Right atrium auricular region (tissue), 2 donors: ENCODE measurements at regions not wholly inside any gene's neighbourhood (a gene's known extent, or its start where the extent isn't known, plus 50 kb on each side); places are given as distances from the start of the nearest gene placed in this dataset.
A peak's percentile ranks its signal among the peaks of the same experiment; 100 is the strongest.

Experiments used
- DNase-seq: peaks from one replicate; pipeline ENCODE4 v3.0.0-alpha.2; 2019; ENCODE audit warnings: low spot score
- H3K27ac ChIP-seq, 2 donors: fragments of 200-600 bp; sonication (generic); 1 replicate in 1 of 2; 2 replicates in 1 of 2; pipeline ENCODE4 v1.5.1; 2016 to 2019
- H3K27me3 ChIP-seq, 2 donors: fragments of 200-600 bp; sonication (generic); one replicate each; pipeline versions ENCODE4 v1.5.1 to v1.6.0; 2017 to 2019
- H3K36me3 ChIP-seq: fragments of 200-600 bp; sonication (generic); one replicate; pipeline ENCODE4 v1.5.1; 2016
- H3K4me1 ChIP-seq, 2 donors: fragments of 200-600 bp; sonication (generic); one replicate each; pipeline versions ENCODE4 v1.5.1 to v1.6.0; 2017 to 2019
- H3K4me3 ChIP-seq, 2 donors: fragments of 200-600 bp; sonication (generic); 1 replicate in 1 of 2; 2 replicates in 1 of 2; pipeline ENCODE4 v1.5.1; 2017 to 2019; ENCODE audit warnings: mild to moderate bottlenecking in 1 of 2, moderate library complexity in 1 of 2
- H3K9me3 ChIP-seq, 2 donors: fragments of 200-600 bp; sonication (generic); one replicate each; pipeline ENCODE4 v1.5.1; 2019
- TF ChIP-seq, protein P1 (sequence below), 2 donors: fragments of 200-600 bp; sonication (generic); IDR thresholded peaks; one replicate each; pipeline ENCODE4 v1.5.1; 2019; ENCODE audit warnings: antibody characterized with exemption in 2 of 2

DNA sequence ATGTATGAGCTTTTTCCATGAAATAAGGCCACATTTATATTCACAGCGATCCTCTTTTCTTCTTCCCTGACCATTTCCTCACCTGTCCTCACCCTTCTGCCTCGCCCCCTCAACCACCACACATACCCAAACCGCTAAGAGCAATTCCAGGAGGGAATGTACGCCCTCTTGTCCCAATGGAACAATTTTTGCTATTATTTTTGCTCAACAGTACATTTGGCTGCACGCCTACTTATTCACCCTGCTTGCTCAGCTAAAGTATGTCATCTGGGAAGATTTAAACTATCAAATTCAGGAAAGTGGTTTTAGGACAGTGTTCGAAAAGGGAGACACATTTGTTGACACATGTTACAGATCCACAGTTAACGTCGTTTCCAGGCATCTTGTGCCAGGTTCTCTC, 252.7 kb downstream of the NEBL start:
- TF ChIP-seq, protein P1, sequence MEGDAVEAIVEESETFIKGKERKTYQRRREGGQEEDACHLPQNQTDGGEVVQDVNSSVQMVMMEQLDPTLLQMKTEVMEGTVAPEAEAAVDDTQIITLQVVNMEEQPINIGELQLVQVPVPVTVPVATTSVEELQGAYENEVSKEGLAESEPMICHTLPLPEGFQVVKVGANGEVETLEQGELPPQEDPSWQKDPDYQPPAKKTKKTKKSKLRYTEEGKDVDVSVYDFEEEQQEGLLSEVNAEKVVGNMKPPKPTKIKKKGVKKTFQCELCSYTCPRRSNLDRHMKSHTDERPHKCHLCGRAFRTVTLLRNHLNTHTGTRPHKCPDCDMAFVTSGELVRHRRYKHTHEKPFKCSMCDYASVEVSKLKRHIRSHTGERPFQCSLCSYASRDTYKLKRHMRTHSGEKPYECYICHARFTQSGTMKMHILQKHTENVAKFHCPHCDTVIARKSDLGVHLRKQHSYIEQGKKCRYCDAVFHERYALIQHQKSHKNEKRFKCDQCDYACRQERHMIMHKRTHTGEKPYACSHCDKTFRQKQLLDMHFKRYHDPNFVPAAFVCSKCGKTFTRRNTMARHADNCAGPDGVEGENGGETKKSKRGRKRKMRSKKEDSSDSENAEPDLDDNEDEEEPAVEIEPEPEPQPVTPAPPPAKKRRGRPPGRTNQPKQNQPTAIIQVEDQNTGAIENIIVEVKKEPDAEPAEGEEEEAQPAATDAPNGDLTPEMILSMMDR (IDR thresholded peaks at IDR 0.05), result no peak
- H3K4me3 ChIP-seq, result no peak overlapping the region
- H3K27ac ChIP-seq, result no peak overlapping the region
- H3K9me3 ChIP-seq, result no peaks in the 10 kb centered on the region
- H3K36me3 ChIP-seq, result no peaks in the 10 kb centered on the region
- H3K4me1 ChIP-seq, result peaks cover 0 to 13% of the 10 kb centered on the region in 2 donors
- DNase-seq, result no peak
- H3K27me3 ChIP-seq, result no peaks in the 10 kb centered on the region

DNA sequence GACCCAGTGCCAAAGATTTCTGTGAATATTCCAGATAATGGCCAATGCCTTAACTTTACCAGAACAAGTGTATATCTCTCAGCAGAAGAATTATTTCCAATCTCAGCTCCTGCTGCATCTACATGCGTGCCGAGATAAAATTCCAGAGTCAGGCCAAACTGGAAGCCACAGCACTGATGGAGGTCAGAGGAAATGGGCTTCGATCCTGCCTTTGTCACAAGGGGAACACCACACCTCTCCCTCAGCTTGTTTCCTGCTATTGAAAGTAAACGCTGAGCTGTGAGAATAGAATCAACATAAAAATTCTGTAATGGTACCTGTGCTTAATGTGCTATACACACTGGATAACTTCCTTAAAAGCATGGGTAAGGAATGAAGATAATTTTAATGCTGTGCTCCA, 255.5 kb downstream of the NEBL start:
- Histone ChIP-seq H3K4me1 (peaks cover 0 to 13% of the 10 kb centered on the region in 2 donors), H3K9me3 (no peaks in the 10 kb centered on the region), H3K27ac (peak overlapping the region in 1 of 2 donors; percentile 36), H3K4me3 (no peak overlapping the region), H3K36me3 (no peaks in the 10 kb centered on the region), H3K27me3 (no peaks in the 10 kb centered on the region)
- DNase-seq, result no peak
- TF ChIP-seq, protein P1 (IDR thresholded peaks at IDR 0.05), result no peak

DNA sequence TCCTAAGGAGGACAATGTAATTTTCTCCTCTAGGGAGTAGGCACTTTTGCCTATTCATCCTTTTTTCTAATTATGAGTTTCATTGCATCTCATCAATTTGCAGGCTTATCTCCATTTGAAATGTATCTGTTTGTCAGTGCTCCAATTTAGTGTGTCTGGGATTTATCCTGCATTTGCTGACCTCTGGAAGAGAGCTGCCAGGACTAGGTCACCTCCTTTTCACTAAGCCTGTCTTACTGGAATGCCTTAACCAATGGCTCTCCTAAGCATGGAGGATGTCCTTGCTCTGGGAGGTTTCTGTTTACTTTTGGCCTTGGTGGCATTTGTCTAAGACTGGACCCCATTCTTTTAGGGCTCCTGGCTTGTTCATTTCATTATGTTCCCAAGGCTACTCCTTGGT, 261.5 kb downstream of the NEBL start:
- no peaks in the 10 kb centered on the region for H3K9me3 ChIP-seq
- H3K4me3 ChIP-seq, result no peak overlapping the region
- H3K4me1 ChIP-seq, result peaks cover 0 to 4% of the 10 kb centered on the region in 2 donors
- peak overlapping the region in 1 of 2 donors; percentile 18 for H3K27ac ChIP-seq
- no peaks in the 10 kb centered on the region for H3K36me3 ChIP-seq
- TF ChIP-seq, protein P1 (IDR thresholded peaks at IDR 0.05), result no peak
- DNase-seq, result no peak
- no peaks in the 10 kb centered on the region for H3K27me3 ChIP-seq

DNA sequence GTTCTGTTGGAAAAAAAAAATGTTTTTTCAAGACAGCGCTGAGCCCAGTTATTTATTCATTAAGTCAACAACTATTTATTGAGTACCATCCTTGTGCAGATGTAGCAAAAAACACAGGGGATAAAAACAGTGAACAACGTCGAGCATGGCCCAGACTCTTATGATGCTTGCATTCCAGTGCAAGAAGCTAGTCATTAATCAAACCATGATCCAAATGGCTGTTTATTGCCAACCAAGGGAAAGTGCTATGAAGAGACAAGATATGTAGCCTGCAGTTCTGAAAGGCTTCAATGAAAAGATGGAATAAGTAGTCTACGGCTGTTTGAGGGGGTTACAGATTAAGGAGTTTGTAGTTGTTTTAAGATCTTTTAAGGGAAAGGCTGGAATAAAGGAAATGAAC, 262.3 kb downstream of the NEBL start:
- TF ChIP-seq, protein P1 (IDR thresholded peaks at IDR 0.05), result no peak
- no peak overlapping the region for H3K27ac ChIP-seq
- no peak overlapping the region for H3K4me3 ChIP-seq
- H3K9me3 ChIP-seq, result no peaks in the 10 kb centered on the region
- no peaks in the 10 kb centered on the region for H3K36me3 ChIP-seq
- no peak for DNase-seq
- peaks cover 0 to 4% of the 10 kb centered on the region in 2 donors for H3K4me1 ChIP-seq
- no peaks in the 10 kb centered on the region for H3K27me3 ChIP-seq

DNA sequence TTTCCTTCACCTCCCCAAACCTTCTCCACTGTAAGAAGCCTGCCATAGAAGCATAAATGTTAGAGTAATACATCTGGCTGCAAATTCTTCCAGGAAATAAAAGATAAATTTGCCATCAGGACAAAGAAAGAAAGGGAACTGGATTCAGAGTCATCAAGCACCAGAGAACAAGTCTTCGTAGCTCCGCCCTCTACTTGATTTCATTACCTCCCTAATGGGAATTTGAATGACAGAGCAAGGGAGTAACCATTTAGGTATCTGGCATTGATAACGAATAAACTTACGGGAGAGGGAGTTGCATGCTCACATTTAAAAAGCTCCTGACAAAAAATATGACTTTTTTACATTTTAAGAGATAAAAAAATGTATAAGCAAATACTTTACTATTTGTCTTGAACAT, 263.4 kb downstream of the NEBL start:
- H3K9me3 ChIP-seq, result no peaks in the 10 kb centered on the region
- TF ChIP-seq, protein P1 (IDR thresholded peaks at IDR 0.05), result no peak
- no peaks in the 10 kb centered on the region for H3K36me3 ChIP-seq
- no peak overlapping the region for H3K27ac ChIP-seq
- no peaks in the 10 kb centered on the region for H3K27me3 ChIP-seq
- H3K4me1 ChIP-seq, result peaks cover 0 to 4% of the 10 kb centered on the region in 2 donors
- no peak for DNase-seq
- H3K4me3 ChIP-seq, result no peak overlapping the region

DNA sequence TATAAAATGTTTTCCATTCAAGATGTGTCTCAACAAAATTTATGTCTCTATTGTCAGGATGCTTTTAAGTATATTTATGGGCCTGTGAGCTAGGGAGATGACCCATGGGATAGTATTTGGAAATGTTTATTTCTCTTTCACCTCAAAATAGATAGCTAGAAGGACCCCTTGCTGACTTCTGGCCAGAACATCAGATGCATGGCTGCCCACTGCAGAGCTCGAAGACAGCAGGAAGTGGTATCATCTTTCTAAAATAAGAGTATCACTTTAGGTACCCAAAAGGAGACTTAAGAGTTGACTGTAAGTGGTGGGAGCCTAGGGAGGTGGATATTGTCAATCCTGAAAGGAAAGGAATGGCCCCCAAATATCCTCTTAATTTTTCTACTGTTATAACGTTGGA, 264.4 kb downstream of the NEBL start:
- H3K4me3 ChIP-seq, result no peak overlapping the region
- H3K9me3 ChIP-seq, result no peaks in the 10 kb centered on the region
- TF ChIP-seq, protein P1 (IDR thresholded peaks at IDR 0.05), result no peak
- H3K4me1 ChIP-seq, result peaks cover 0 to 4% of the 10 kb centered on the region in 2 donors
- no peak overlapping the region for H3K27ac ChIP-seq
- H3K36me3 ChIP-seq, result no peaks in the 10 kb centered on the region
- no peak for DNase-seq
- no peaks in the 10 kb centered on the region for H3K27me3 ChIP-seq
